ENCODE measurements at regions not wholly inside any gene's neighbourhood (a gene's known extent, or its start where the extent isn't known, plus 50 kb on each side); places are given as distances from the start of the nearest gene placed in this dataset.

GRCh38 chr2:195480121-195480520 lies 176.9 kb upstream of the SLC39A10 start:
- TF ChIP-seq CTCF (IDR thresholded peaks at IDR 0.05) (no peak), EZH2 (IDR thresholded peaks at IDR 0.05; ENCODE audit: borderline replicate concordance, insufficient read depth, low read depth, low read length, poor library complexity, severe bottlenecking) (no peak)

Data from B cell (primary cell).